GM23338 (cell line): ENCODE measurements at regions not wholly inside any gene's neighbourhood (a gene's known extent, or its start where the extent isn't known, plus 50 kb on each side); places are given as distances from the start of the nearest gene placed in this dataset.

Source experiments
- ATAC-seq: fragments of 200-7000 bp; cut with Tn5 transposase; 3 replicates; pipeline ENCODE4 v1.9.1; 2020
- DNase-seq: peaks from one replicate; pipeline ENCODE4 v3.0.0-alpha.2; 2015; ENCODE audit warnings: low spot score
- H2AFZ ChIP-seq: fragments of 200-600 bp; sonication (generic); 2 replicates; pipeline ENCODE4 v1.8.0; 2016; ENCODE audit warnings: antibody characterized with exemption, mild to moderate bottlenecking, moderate library complexity
- H3F3A ChIP-seq: fragments of 200-600 bp; sonication (generic); replicated peaks from 2 replicates; pipeline ENCODE4 v1.8.0; 2017; ENCODE audit warnings: antibody characterized with exemption, mixed run types, low read depth
- H3K27ac ChIP-seq: fragments of 200-600 bp; sonication (generic); 2 replicates; pipeline ENCODE4 v1.6.1; 2016; ENCODE audit warnings: low read depth
- H3K27me3 ChIP-seq: fragments of 200-600 bp; sonication (generic); 2 replicates; pipeline ENCODE4 v1.8.0; 2016; ENCODE audit warnings: mild to moderate bottlenecking, mixed run types, moderate library complexity; ENCODE audit not compliant: insufficient read depth
- H3K36me3 ChIP-seq: fragments of 200-600 bp; sonication (generic); 2 replicates; pipeline ENCODE4 v1.8.0; 2016; ENCODE audit warnings: mild to moderate bottlenecking; ENCODE audit not compliant: insufficient read depth
- H3K4me1 ChIP-seq: fragments of 200-600 bp; sonication (generic); 2 replicates; pipeline ENCODE4 v1.8.0; 2016; ENCODE audit warnings: mild to moderate bottlenecking, moderate library complexity; ENCODE audit not compliant: insufficient read depth
- H3K4me2 ChIP-seq: fragments of 200-600 bp; sonication (generic); 2 replicates; pipeline ENCODE4 v1.7.1; 2017; ENCODE audit warnings: mixed run types
- H3K4me3 ChIP-seq: fragments of 200-600 bp; sonication (generic); 2 replicates; pipeline ENCODE4 v1.6.1; 2016; ENCODE audit warnings: mixed run types
- H3K79me2 ChIP-seq: fragments of 200-600 bp; sonication (generic); replicated peaks from 2 replicates; pipeline ENCODE4 v1.8.0; 2017; ENCODE audit warnings: mild to moderate bottlenecking; ENCODE audit not compliant: insufficient read depth
- H3K9me2 ChIP-seq: fragments of 200-600 bp; sonication (generic); 2 replicates; pipeline ENCODE4 v1.8.0; 2017; ENCODE audit not compliant: insufficient read depth
- H4K20me1 ChIP-seq: fragments of 200-600 bp; sonication (generic); replicated peaks from 2 replicates; pipeline ENCODE4 v1.8.0; 2017; ENCODE audit warnings: mild to moderate bottlenecking; ENCODE audit not compliant: insufficient read depth
- H3K27ac Mint-ChIP-seq: 2 replicates; pipeline ENCODE4 v1.8.0; 2020; ENCODE audit warnings: inconsistent platforms, mild to moderate bottlenecking, moderate library complexity, mixed read lengths
- H3K27me3 Mint-ChIP-seq: 3 replicates; pipeline ENCODE4 v1.8.0; 2022; ENCODE audit warnings: low read depth, mild to moderate bottlenecking, moderate library complexity, mixed read lengths, inconsistent platforms; ENCODE audit not compliant: insufficient read depth, poor library complexity
- H3K36me3 Mint-ChIP-seq: 3 replicates; pipeline ENCODE4 v1.8.0; 2021; ENCODE audit warnings: low read depth, mild to moderate bottlenecking, inconsistent platforms, moderate library complexity, mixed read lengths
- H3K4me1 Mint-ChIP-seq: 3 replicates; pipeline ENCODE4 v1.8.0; 2020; ENCODE audit warnings: mild to moderate bottlenecking, inconsistent platforms, mixed read lengths
- H3K4me3 Mint-ChIP-seq: 3 replicates; pipeline ENCODE4 v1.8.0; 2021; ENCODE audit warnings: moderate library complexity, mild to moderate bottlenecking, inconsistent platforms, mixed read lengths
- H3K9me3 Mint-ChIP-seq: 3 replicates; pipeline ENCODE4 v1.8.0; 2020; ENCODE audit warnings: moderate library complexity, mild to moderate bottlenecking, inconsistent platforms, mixed read lengths
- EZH2 ChIP-seq: fragments of 200-600 bp; sonication (generic); IDR thresholded peaks from one replicate; pipeline ENCODE4 v1.8.0; 2017; ENCODE audit warnings: antibody characterized with exemption, mild to moderate bottlenecking, low read depth; ENCODE audit not compliant: unreplicated experiment
- EZH2phosphoT487 ChIP-seq: fragments of 200-600 bp; sonication (generic); IDR thresholded peaks from one replicate; pipeline ENCODE4 v1.8.1; 2018; ENCODE audit warnings: antibody characterized with exemption; ENCODE audit not compliant: unreplicated experiment
- NANOG ChIP-seq: IDR thresholded peaks from 2 replicates; pipeline ENCODE4 v1.6.1; 2016; ENCODE audit warnings: antibody characterized with exemption, borderline replicate concordance
- POLR2AphosphoS5 ChIP-seq: IDR thresholded peaks from 2 replicates; pipeline ENCODE4 v1.6.1; 2016; ENCODE audit warnings: antibody characterized with exemption, low read depth
- STAT1 ChIP-seq: IDR thresholded peaks from one replicate; pipeline ENCODE4 v1.6.1; 2016; ENCODE audit warnings: antibody characterized with exemption; ENCODE audit not compliant: unreplicated experiment
- ZNF114 ChIP-seq: fragments of 250-450 bp; sonication (Bioruptor Pico); IDR thresholded peaks from 2 replicates; pipeline ENCODE4 v1.5.0; 2020; ENCODE audit warnings: mild to moderate bottlenecking, moderate library complexity
- ZNF331 ChIP-seq: fragments of 250-450 bp; sonication (Bioruptor Pico); IDR thresholded peaks from 2 replicates; pipeline ENCODE4 v1.5.0; 2020; ENCODE audit warnings: low read depth, mild to moderate bottlenecking, moderate library complexity
- TF ChIP-seq, protein P1 (sequence below): IDR thresholded peaks from one replicate; pipeline ENCODE4 v1.6.1; 2018; ENCODE audit warnings: antibody characterized with exemption; ENCODE audit not compliant: unreplicated experiment
- TF ChIP-seq, protein P2 (sequence below): IDR thresholded peaks from 2 replicates; pipeline ENCODE4 v1.6.1; 2016; ENCODE audit warnings: antibody characterized with exemption
- TF ChIP-seq, protein P3 (sequence below): fragments of 250-450 bp; sonication (Bioruptor Pico); IDR thresholded peaks from 2 replicates; pipeline ENCODE4 v1.5.0; 2020; ENCODE audit warnings: mild to moderate bottlenecking, moderate library complexity

DNA sequence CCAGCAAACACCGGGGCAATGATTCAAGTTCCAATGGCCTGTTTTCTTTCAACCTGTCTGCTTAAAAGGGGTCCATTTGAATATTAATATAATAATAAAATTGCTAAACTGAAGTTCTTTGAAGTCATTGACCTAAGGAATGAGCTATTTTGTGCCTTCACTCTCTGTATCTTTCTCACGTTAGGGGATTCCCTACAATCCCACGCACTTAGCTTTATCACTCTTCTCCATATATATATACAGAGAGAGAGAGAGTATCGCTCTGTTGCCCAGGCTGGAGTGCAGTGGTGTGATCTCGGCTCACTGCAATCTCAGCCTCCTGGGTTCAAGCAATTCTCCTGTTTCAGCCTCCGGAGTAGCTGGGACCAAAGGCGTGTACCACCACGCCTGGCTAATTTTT, 83.9 kb upstream of the NWD2 start (continued):
- TF ChIP-seq EZH2: no peak
- TF ChIP-seq POLR2AphosphoS5: no peak
- TF ChIP-seq, protein P1, sequence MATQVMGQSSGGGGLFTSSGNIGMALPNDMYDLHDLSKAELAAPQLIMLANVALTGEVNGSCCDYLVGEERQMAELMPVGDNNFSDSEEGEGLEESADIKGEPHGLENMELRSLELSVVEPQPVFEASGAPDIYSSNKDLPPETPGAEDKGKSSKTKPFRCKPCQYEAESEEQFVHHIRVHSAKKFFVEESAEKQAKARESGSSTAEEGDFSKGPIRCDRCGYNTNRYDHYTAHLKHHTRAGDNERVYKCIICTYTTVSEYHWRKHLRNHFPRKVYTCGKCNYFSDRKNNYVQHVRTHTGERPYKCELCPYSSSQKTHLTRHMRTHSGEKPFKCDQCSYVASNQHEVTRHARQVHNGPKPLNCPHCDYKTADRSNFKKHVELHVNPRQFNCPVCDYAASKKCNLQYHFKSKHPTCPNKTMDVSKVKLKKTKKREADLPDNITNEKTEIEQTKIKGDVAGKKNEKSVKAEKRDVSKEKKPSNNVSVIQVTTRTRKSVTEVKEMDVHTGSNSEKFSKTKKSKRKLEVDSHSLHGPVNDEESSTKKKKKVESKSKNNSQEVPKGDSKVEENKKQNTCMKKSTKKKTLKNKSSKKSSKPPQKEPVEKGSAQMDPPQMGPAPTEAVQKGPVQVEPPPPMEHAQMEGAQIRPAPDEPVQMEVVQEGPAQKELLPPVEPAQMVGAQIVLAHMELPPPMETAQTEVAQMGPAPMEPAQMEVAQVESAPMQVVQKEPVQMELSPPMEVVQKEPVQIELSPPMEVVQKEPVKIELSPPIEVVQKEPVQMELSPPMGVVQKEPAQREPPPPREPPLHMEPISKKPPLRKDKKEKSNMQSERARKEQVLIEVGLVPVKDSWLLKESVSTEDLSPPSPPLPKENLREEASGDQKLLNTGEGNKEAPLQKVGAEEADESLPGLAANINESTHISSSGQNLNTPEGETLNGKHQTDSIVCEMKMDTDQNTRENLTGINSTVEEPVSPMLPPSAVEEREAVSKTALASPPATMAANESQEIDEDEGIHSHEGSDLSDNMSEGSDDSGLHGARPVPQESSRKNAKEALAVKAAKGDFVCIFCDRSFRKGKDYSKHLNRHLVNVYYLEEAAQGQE: no peak

DNA sequence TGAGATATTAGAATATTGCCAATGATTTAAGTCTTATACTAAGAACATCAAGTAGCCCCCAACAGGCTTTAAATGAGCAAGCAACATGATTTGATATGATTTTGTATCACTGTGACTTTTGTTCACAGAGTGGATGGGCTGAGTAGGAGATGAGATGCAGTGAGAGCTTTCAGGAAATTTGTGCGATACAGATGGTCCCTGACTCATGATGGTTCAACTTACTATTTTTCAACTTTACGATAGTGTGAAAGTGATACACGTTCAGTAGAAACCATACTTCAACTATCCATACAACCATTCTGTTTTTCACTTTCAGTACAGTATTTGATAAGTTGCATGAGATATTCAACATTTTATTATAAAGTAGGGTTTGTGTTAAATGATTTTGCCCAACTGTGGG, 78.7 kb upstream of the NWD2 start:
- Mint-ChIP-seq H3K4me3 (no peak overlapping the region), H3K9me3 (no peaks in the 10 kb centered on the region), H3K36me3 (no peaks in the 10 kb centered on the region), H3K4me1 (no peaks in the 10 kb centered on the region), H3K27me3 (no peaks in the 10 kb centered on the region), H3K27ac (no peak overlapping the region)
- Histone ChIP-seq H2AFZ (no peak overlapping the region), H3K4me3 (no peak overlapping the region), H3K27ac (no peak overlapping the region), H3K4me2 (no peak overlapping the region), H3K9me2 (no peaks in the 10 kb centered on the region), H4K20me1 (no peaks in the 10 kb centered on the region), H3K36me3 (no peaks in the 10 kb centered on the region), H3F3A (no peaks in the 10 kb centered on the region), H3K4me1 (no peaks in the 10 kb centered on the region), H3K27me3 (no peaks in the 10 kb centered on the region), H3K79me2 (no peaks in the 10 kb centered on the region)
- no peak for ATAC-seq
- TF ChIP-seq, protein P2, sequence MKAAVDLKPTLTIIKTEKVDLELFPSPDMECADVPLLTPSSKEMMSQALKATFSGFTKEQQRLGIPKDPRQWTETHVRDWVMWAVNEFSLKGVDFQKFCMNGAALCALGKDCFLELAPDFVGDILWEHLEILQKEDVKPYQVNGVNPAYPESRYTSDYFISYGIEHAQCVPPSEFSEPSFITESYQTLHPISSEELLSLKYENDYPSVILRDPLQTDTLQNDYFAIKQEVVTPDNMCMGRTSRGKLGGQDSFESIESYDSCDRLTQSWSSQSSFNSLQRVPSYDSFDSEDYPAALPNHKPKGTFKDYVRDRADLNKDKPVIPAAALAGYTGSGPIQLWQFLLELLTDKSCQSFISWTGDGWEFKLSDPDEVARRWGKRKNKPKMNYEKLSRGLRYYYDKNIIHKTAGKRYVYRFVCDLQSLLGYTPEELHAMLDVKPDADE: no peak
- no peak for TF ChIP-seq POLR2AphosphoS5
- no peak for TF ChIP-seq STAT1
- TF ChIP-seq NANOG: no peak
- no peak for DNase-seq

DNA sequence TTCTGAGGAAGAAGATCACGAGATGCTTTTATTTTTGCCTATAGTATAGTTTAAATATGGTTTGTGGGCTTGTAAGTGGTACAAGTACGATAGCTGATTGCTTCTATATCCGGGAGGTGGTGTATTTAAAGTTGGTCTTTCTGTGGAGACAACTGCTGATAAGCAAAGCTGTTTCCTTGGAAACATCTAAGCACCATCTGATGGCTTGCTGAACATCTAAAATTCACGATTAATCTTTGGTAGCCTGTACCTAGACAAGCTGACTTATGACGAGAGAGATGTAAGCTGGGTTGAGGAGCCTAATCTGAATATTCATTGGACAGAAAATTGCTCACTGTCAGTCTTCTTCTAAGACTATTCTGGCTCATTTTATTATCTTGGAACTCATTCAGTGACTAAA, 74.6 kb upstream of the NWD2 start:
- Histone ChIP-seq H3K9me2 (no peaks in the 10 kb centered on the region), H3F3A (no peaks in the 10 kb centered on the region), H3K4me3 (no peak overlapping the region), H3K79me2 (no peaks in the 10 kb centered on the region), H3K27ac (no peak overlapping the region), H4K20me1 (no peaks in the 10 kb centered on the region), H2AFZ (no peak overlapping the region), H3K4me2 (no peak overlapping the region), H3K4me1 (no peaks in the 10 kb centered on the region), H3K36me3 (no peaks in the 10 kb centered on the region), H3K27me3 (no peaks in the 10 kb centered on the region)
- H3K4me3 Mint-ChIP-seq: no peak overlapping the region
- no peaks in the 10 kb centered on the region for H3K4me1 Mint-ChIP-seq
- H3K27ac Mint-ChIP-seq: no peak overlapping the region
- DNase-seq: no peak
- no peaks in the 10 kb centered on the region for H3K36me3 Mint-ChIP-seq
- no peak for ATAC-seq
- no peaks in the 10 kb centered on the region for H3K27me3 Mint-ChIP-seq
- no peaks in the 10 kb centered on the region for H3K9me3 Mint-ChIP-seq
- TF ChIP-seq POLR2AphosphoS5: no peak
- no peak for TF ChIP-seq EZH2phosphoT487
- no peak for TF ChIP-seq ZNF331 (CRISPR knock-in tag)
- TF ChIP-seq ZNF114 (CRISPR knock-in tag): no peak
- TF ChIP-seq STAT1: no peak
- TF ChIP-seq, protein P3, sequence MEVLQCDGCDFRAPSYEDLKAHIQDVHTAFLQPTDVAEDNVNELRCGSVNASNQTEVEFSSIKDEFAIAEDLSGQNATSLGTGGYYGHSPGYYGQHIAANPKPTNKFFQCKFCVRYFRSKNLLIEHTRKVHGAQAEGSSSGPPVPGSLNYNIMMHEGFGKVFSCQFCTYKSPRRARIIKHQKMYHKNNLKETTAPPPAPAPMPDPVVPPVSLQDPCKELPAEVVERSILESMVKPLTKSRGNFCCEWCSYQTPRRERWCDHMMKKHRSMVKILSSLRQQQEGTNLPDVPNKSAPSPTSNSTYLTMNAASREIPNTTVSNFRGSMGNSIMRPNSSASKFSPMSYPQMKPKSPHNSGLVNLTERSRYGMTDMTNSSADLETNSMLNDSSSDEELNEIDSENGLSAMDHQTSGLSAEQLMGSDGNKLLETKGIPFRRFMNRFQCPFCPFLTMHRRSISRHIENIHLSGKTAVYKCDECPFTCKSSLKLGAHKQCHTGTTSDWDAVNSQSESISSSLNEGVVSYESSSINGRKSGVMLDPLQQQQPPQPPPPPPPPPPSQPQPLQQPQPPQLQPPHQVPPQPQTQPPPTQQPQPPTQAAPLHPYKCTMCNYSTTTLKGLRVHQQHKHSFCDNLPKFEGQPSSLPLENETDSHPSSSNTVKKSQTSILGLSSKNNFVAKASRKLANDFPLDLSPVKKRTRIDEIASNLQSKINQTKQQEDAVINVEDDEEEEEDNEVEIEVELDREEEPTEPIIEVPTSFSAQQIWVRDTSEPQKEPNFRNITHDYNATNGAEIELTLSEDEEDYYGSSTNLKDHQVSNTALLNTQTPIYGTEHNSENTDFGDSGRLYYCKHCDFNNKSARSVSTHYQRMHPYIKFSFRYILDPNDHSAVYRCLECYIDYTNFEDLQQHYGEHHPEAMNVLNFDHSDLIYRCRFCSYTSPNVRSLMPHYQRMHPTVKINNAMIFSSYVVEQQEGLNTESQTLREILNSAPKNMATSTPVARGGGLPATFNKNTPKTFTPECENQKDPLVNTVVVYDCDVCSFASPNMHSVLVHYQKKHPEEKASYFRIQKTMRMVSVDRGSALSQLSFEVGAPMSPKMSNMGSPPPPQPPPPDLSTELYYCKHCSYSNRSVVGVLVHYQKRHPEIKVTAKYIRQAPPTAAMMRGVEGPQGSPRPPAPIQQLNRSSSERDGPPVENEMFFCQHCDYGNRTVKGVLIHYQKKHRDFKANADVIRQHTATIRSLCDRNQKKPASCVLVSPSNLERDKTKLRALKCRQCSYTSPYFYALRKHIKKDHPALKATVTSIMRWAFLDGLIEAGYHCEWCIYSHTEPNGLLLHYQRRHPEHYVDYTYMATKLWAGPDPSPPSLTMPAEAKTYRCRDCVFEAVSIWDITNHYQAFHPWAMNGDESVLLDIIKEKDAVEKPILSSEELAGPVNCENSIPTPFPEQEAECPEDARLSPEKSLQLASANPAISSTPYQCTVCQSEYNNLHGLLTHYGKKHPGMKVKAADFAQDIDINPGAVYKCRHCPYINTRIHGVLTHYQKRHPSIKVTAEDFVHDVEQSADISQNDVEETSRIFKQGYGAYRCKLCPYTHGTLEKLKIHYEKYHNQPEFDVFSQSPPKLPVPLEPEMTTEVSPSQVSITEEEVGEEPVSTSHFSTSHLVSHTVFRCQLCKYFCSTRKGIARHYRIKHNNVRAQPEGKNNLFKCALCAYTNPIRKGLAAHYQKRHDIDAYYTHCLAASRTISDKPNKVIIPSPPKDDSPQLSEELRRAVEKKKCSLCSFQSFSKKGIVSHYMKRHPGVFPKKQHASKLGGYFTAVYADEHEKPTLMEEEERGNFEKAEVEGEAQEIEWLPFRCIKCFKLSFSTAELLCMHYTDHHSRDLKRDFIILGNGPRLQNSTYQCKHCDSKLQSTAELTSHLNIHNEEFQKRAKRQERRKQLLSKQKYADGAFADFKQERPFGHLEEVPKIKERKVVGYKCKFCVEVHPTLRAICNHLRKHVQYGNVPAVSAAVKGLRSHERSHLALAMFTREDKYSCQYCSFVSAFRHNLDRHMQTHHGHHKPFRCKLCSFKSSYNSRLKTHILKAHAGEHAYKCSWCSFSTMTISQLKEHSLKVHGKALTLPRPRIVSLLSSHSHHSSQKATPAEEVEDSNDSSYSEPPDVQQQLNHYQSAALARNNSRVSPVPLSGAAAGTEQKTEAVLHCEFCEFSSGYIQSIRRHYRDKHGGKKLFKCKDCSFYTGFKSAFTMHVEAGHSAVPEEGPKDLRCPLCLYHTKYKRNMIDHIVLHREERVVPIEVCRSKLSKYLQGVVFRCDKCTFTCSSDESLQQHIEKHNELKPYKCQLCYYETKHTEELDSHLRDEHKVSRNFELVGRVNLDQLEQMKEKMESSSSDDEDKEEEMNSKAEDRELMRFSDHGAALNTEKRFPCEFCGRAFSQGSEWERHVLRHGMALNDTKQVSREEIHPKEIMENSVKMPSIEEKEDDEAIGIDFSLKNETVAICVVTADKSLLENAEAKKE (CRISPR knock-in tag): no peak
